NCI-H2029 (cell line): ENCODE measurements at regions not wholly inside any gene's neighbourhood (a gene's known extent, or its start where the extent isn't known, plus 50 kb on each side); places are given as distances from the start of the nearest gene placed in this dataset.
A peak's percentile ranks its signal among the peaks of the same experiment; 100 is the strongest.
"Not testable (repeated sequence)": the region's sequence is repeated elsewhere in the genome, so short reads cannot be mapped to it uniquely, and the experiment has no call there.

ENCODE experiments used
- DNase-seq: peaks from one replicate; lab custom pipeline; 2025; lab: John Stamatoyannopoulos, UW

GRCh38 chr9:19935422-19935821 is 146.6 kb upstream of the SLC24A2 start:
- DNase-seq = no peak

- no peak for DNase-seq
Measured at GRCh38 chr9:19934301-19934871, 145.5 kb upstream of the SLC24A2 start.

- no peak for DNase-seq
Measured at GRCh38 chr9:19931098-19931890, 142.5 kb upstream of the SLC24A2 start.

- no peak for DNase-seq
Measured at GRCh38 chr9:19927560-19927959, 138.7 kb upstream of the SLC24A2 start.

- no peak for DNase-seq
Measured at GRCh38 chr9:19926774-19927173, 137.9 kb upstream of the SLC24A2 start.

GRCh38 chr9:19925674-19926503 is 137.1 kb upstream of the SLC24A2 start:
- peak; percentile 70 for DNase-seq

GRCh38 chr9:19924080-19924479 is 135.2 kb upstream of the SLC24A2 start:
- DNase-seq = no peak

GRCh38 chr9:19922476-19923118 is 133.8 kb upstream of the SLC24A2 start:
- DNase-seq = no peak

GRCh38 chr9:19920401-19920800 is 131.6 kb upstream of the SLC24A2 start:
- DNase-seq = no peak

- DNase-seq = no peak
Measured at GRCh38 chr9:19918630-19919029, 129.8 kb upstream of the SLC24A2 start.

- no peak for DNase-seq
Measured at GRCh38 chr9:19914044-19914443, 125.2 kb upstream of the SLC24A2 start.

GRCh38 chr9:19913151-19913550 is 124.3 kb upstream of the SLC24A2 start:
- DNase-seq = no peak

- DNase-seq = no peak
Measured at GRCh38 chr9:19903076-19903475, 114.2 kb upstream of the SLC24A2 start.

GRCh38 chr9:19901586-19901985 is 112.7 kb upstream of the SLC24A2 start:
- no peak for DNase-seq

GRCh38 chr9:19896161-19896560 is 107.3 kb upstream of the SLC24A2 start:
- no peak for DNase-seq

- not testable (repeated sequence) for DNase-seq
Measured at GRCh38 chr9:19895578-19895977, 106.7 kb upstream of the SLC24A2 start.

GRCh38 chr9:19895006-19895405 is 106.2 kb upstream of the SLC24A2 start:
- DNase-seq = no peak

GRCh38 chr9:19885608-19886007 is 96.8 kb upstream of the SLC24A2 start:
- no peak for DNase-seq

- DNase-seq = no peak
Measured at GRCh38 chr9:19879062-19879461, 90.2 kb upstream of the SLC24A2 start.

- DNase-seq = no peak
Measured at GRCh38 chr9:19876569-19877316, 87.9 kb upstream of the SLC24A2 start.

- no peak for DNase-seq
Measured at GRCh38 chr9:19875291-19875920, 86.6 kb upstream of the SLC24A2 start.
